ENCODE measurements at regions not wholly inside any gene's neighbourhood (a gene's known extent, or its start where the extent isn't known, plus 50 kb on each side); places are given as distances from the start of the nearest gene placed in this dataset.

DNA sequence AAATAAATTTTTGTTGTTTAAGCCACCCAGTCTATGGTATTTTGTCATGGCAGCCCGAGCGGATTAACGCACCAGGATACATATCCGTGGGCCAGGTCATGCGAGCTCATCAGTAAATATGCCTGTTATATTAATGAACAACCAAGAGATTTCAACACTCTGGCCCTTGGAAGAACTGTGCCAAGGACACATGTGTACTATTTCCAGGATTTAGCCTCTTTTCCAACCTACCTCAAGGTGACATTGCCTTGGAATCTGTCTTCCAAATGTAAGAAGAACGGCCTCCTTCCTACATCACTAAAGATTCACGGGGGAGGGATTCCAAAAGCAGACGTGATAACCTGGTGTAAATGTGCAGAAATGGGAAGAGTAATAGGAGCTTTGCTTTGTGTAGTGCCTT is 72.8 kb upstream of the DYNLRB2 start:
- TF ChIP-seq CTCF (conservative IDR thresholded peaks at IDR 0.05; ENCODE audit: low read depth, low read length) (no peak), EZH2 (IDR thresholded peaks at IDR 0.05; ENCODE audit: borderline replicate concordance, low read depth, low read length, poor library complexity, severe bottlenecking) (no peak)
